Activated naive CD8-positive, alpha-beta T cell treated with anti-CD3 and anti-CD28 coated beads, Interleukin-2, amount 50 U/mL, for 24 hours (primary cell): ENCODE measurements at regions not wholly inside any gene's neighbourhood (a gene's known extent, or its start where the extent isn't known, plus 50 kb on each side); places are given as distances from the start of the nearest gene placed in this dataset.

Source experiments
- ATAC-seq: fragments of 150-1000 bp; cut with Tn5 transposase; one replicate; pipeline ENCODE4 v1.10.0; 2021
- DNase-seq: peaks from one replicate; pipeline ENCODE4 v3.0.0; 2021
- H3K27ac Mint-ChIP-seq: one replicate; pipeline ENCODE4 v1.8.0; 2021; ENCODE audit warnings: mild to moderate bottlenecking, mixed read lengths
- H3K27me3 Mint-ChIP-seq: one replicate; pipeline ENCODE4 v1.8.0; 2021; ENCODE audit warnings: mixed read lengths
- H3K36me3 Mint-ChIP-seq: one replicate; pipeline ENCODE4 v1.8.0; 2021; ENCODE audit warnings: low read depth, mixed read lengths
- H3K4me1 Mint-ChIP-seq: one replicate; pipeline ENCODE4 v1.8.0; 2021; ENCODE audit warnings: mixed read lengths
- H3K4me3 Mint-ChIP-seq: one replicate; pipeline ENCODE4 v1.8.0; 2021; ENCODE audit warnings: mild to moderate bottlenecking, moderate library complexity, mixed read lengths
- H3K9me3 Mint-ChIP-seq: one replicate; pipeline ENCODE4 v1.8.0; 2021; ENCODE audit warnings: mixed read lengths

DNA sequence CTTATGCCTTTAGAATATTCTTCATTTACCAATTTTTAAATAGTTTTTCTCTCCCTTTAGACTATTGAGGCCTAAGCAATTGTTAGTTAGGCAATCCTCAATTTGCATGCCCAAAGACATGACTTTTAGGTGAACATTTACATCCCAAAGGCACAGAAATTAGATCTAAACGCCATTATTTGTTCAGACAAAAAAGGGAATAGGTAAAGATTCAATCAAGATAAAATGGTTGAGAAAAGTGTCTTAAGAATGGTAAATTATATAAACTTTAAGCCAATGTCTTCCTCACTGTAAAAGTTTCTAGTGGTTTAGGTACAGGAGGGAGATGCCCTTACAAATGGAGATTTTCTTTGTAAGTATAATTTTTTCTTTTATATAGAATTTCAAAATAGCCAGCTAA is 50.2 kb upstream of the MME start:
- ATAC-seq = no peak
- Mint-ChIP-seq H3K9me3 (peaks cover 8% of the 10 kb centered on the region), H3K4me1 (no peaks in the 10 kb centered on the region), H3K36me3 (no peaks in the 10 kb centered on the region), H3K27ac (no peak overlapping the region), H3K27me3 (no peaks in the 10 kb centered on the region), H3K4me3 (no peak overlapping the region)
- DNase-seq = no peak

DNA sequence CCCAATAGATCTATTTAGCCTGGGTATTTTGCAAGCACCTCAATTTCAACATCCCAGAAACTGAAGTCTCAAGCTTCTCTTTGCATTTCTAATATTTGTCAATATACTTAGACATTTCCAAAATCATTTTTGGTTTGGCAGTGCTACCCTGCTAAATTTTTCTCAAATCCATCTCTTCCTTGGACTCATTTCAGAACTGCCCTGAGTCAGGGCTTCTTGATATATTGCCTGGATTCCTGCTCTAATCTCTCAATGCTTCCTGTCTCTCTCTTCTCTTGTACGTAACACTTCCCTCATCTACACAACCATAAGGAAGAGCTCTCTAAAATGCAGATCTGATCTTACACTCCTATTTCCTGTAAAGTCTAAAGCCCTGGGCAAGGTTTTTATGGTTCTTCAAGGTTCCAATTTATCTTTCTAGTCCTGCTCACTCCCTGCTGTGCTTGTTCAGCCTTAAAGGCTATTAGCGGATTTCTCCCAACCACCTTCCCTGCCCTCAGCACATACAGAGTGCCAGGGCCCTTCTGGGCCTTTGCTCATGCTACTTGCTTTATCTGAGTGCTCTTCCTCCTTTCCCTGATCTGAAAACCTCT is 53.0 kb upstream of the MME start:
- H3K4me3 Mint-ChIP-seq = no peak overlapping the region
- ATAC-seq (no peak), DNase-seq (no peak)
- no peak overlapping the region for H3K27ac Mint-ChIP-seq
- no peaks in the 10 kb centered on the region for H3K27me3 Mint-ChIP-seq
- no peaks in the 10 kb centered on the region for H3K4me1 Mint-ChIP-seq
- H3K36me3 Mint-ChIP-seq = no peaks in the 10 kb centered on the region
- H3K9me3 Mint-ChIP-seq = peaks cover 11% of the 10 kb centered on the region

- Mint-ChIP-seq H3K4me3 (no peak overlapping the region), H3K9me3 (peaks cover 7% of the 10 kb centered on the region), H3K27me3 (no peaks in the 10 kb centered on the region), H3K4me1 (no peaks in the 10 kb centered on the region), H3K27ac (no peak overlapping the region), H3K36me3 (no peaks in the 10 kb centered on the region)
- ATAC-seq (no peak), DNase-seq (no peak)
Observed at GRCh38 chr3:155024006-155024638, 56.0 kb upstream of the MME start.

DNA sequence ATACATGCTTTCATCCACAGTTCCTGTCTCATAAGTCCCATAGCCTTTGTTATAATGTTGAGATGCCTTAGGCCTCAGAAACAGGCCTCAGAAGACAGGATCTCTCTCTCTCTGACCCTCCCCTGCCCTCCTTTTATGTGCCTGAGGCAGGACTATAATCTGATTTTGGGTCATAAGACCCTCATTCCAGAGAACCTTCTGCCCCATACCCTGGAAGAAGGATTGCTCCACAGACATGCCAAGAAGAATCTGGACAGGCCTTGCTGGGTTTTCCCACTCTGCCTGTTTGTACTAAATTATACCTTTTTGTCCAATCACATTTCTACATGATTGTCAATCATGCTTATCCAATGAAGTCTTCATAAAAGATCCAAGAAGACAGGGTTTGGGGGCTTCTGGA is 57.2 kb upstream of the MME start:
- no peaks in the 10 kb centered on the region for H3K4me1 Mint-ChIP-seq

DNA sequence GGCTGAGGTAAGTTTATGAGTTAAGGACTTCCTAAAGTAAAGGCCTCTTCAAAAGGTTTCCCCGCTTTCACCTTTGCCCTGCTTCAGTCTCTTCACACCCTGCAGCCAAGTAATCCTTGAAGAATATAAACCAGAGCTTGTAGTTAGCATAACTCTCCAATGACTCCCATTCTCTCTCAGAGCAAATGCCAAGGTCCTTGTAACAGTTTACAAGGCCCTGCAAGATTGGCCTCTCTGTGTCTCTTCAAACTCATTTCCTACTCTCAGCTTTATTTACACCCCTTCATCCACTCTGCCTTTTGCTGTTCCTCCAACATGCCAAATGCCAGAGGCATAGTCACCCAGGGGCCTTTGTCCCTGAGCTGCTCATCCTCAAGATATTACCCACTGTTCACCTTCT is 60.5 kb upstream of the MME start:
- Mint-ChIP-seq H3K27me3 (no peaks in the 10 kb centered on the region), H3K27ac (no peak overlapping the region), H3K36me3 (no peaks in the 10 kb centered on the region), H3K9me3 (peaks cover 1% of the 10 kb centered on the region), H3K4me1 (no peaks in the 10 kb centered on the region), H3K4me3 (no peak overlapping the region)
- DNase-seq (no peak), ATAC-seq (no peak)

More for the DNA sequence above, 57.2 kb upstream of the MME start:
- H3K36me3 Mint-ChIP-seq = no peaks in the 10 kb centered on the region
- ATAC-seq (no peak), DNase-seq (no peak)
- no peak overlapping the region for H3K27ac Mint-ChIP-seq
- peaks cover 3% of the 10 kb centered on the region for H3K9me3 Mint-ChIP-seq
- H3K27me3 Mint-ChIP-seq = no peaks in the 10 kb centered on the region
- H3K4me3 Mint-ChIP-seq = no peak overlapping the region

- no peak for ATAC-seq
- peaks cover under 1% of the 10 kb centered on the region for H3K9me3 Mint-ChIP-seq
- H3K4me1 Mint-ChIP-seq = no peaks in the 10 kb centered on the region
- H3K36me3 Mint-ChIP-seq = no peaks in the 10 kb centered on the region
- DNase-seq = no peak
- no peak overlapping the region for H3K4me3 Mint-ChIP-seq
- H3K27ac Mint-ChIP-seq = no peak overlapping the region
- no peaks in the 10 kb centered on the region for H3K27me3 Mint-ChIP-seq
Observed at GRCh38 chr3:155018621-155019330, 61.3 kb upstream of the MME start.

DNA sequence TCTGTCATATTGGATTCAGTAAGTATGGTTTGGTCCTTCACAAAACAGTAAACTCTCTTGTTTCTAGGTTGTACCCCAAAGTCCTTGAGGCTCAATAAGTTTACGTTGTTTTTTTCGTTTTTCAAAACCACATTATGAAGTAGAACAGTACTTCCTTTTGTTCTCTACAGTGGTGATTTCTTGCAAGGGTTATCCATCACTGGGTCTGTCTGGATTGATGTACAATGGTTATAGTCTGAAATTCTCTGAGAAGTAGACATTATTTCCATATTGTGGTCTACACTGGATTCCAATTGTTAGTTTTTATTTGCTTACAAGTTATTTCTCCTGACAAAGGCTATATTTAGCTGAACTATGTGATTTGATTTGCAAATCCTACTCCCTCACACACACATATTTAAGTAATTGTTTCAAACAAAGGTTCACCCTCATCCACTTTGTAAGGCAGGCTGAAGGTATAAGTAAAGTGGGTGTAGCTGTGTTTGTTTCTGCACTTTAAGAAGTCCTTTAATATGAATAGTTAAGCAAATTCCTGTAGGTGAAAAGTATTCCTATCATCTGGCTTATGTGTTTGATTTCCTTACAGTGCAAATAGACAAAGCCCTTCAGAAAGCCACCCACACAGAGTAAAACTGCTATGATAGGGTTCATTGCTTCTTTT is 64.2 kb upstream of the MME start:
- peaks cover 7% of the 10 kb centered on the region for H3K9me3 Mint-ChIP-seq
- ATAC-seq = no peak

DNA sequence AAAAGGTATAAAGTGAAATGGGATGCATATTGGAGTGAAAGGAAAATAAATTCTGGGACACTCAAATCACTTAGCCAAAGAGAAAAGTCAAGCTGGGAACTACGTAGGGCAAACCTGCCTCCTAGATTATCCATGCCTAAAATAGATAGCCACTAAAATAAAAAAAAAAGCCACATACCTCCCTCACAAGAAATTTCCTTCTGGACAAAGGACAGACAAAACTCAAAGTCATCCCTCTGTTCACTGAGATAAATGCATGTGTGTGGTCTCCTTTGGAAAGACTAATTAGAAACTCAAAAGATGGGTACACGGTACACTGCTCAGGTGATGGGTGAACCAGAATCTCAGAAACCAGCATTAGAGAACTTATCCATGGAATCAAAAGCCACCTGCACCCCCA is 65.2 kb upstream of the MME start:
- DNase-seq (no peak), ATAC-seq (no peak)
- Mint-ChIP-seq H3K4me1 (no peaks in the 10 kb centered on the region), H3K4me3 (no peak overlapping the region), H3K9me3 (peaks cover 12% of the 10 kb centered on the region), H3K36me3 (no peaks in the 10 kb centered on the region), H3K27ac (no peak overlapping the region), H3K27me3 (no peaks in the 10 kb centered on the region)

More for the DNA sequence above, 64.2 kb upstream of the MME start:
- Mint-ChIP-seq H3K36me3 (no peaks in the 10 kb centered on the region), H3K27ac (no peak overlapping the region), H3K4me1 (no peaks in the 10 kb centered on the region), H3K27me3 (no peaks in the 10 kb centered on the region), H3K4me3 (no peak overlapping the region)
- DNase-seq = no peak

DNA sequence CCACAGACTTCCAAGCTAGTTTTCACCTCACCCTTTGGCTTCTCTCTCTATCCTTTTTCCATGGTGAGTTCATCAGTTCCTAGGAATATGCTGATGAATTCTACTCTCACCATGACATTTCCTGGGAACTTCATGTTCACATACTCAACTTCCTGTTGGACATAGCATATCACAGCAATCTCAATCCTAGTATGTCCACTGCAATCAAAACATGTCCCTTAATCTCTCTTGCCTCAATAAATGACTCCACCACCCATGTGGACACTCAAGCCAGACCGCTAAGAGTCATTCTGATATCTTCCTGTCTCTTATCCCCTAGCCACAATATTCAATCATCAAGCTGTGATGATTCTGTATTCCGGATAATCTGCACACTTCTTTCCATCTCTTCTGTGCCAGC is 66.7 kb upstream of the MME start:
- H3K27me3 Mint-ChIP-seq = no peaks in the 10 kb centered on the region
- ATAC-seq (no peak), DNase-seq (no peak)
- H3K36me3 Mint-ChIP-seq = no peaks in the 10 kb centered on the region
- peaks cover 12% of the 10 kb centered on the region for H3K9me3 Mint-ChIP-seq
- H3K4me3 Mint-ChIP-seq = no peak overlapping the region
- H3K27ac Mint-ChIP-seq = no peak overlapping the region
- H3K4me1 Mint-ChIP-seq = no peaks in the 10 kb centered on the region

- no peak overlapping the region for H3K4me3 Mint-ChIP-seq
- no peaks in the 10 kb centered on the region for H3K27me3 Mint-ChIP-seq
- no peak overlapping the region for H3K27ac Mint-ChIP-seq
- DNase-seq (no peak), ATAC-seq (no peak)
- H3K9me3 Mint-ChIP-seq = peaks cover 12% of the 10 kb centered on the region
- H3K36me3 Mint-ChIP-seq = no peaks in the 10 kb centered on the region
- no peaks in the 10 kb centered on the region for H3K4me1 Mint-ChIP-seq
Observed at GRCh38 chr3:155012584-155012983, 67.5 kb upstream of the MME start.

DNA sequence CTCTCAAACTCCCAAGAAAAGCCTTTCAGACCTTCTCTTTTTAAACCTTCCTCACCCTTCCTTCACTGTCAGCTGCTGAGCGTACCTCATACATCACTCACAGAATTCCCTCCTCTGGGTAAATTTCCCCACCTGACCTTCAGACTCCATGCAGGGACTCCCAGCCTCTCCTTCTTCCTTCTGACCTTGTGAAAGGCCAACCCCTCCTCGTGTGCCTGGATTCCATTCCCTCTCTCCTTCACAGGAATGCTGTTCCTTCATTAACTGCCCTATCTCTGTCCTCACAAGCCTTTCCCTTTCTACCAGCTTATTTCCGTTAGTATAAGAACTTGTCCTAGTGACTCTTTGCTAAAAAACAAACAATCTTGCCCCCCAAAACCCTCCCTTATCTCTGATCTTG is 69.7 kb upstream of the MME start:
- Mint-ChIP-seq H3K9me3 (peaks cover 16% of the 10 kb centered on the region), H3K4me3 (no peak overlapping the region), H3K36me3 (no peaks in the 10 kb centered on the region), H3K4me1 (no peaks in the 10 kb centered on the region), H3K27ac (no peak overlapping the region), H3K27me3 (no peaks in the 10 kb centered on the region)
- ATAC-seq (no peak), DNase-seq (no peak)

DNA sequence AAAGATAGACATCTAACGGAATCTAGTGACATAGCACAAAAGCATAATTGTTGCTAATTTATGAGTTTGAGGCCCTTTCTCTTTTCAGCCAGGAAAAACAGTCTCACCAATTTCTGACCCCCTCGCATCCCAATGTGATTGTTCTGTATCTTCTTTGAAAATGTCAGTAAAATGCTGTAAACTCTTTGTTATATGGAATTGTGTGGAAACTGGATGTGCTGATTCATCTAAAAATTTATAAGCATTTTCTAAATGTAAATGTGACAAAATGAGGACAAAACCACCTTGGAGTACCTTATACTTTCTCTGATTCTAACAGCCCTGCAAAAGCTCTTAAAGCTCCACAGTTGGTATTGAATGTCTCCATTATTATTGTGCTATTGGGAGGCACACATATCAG is 70.9 kb upstream of the MME start:
- H3K27me3 Mint-ChIP-seq = no peaks in the 10 kb centered on the region
- DNase-seq (no peak), ATAC-seq (no peak)
- no peaks in the 10 kb centered on the region for H3K36me3 Mint-ChIP-seq
- peaks cover 16% of the 10 kb centered on the region for H3K9me3 Mint-ChIP-seq
- H3K4me3 Mint-ChIP-seq = no peak overlapping the region
- H3K27ac Mint-ChIP-seq = no peak overlapping the region
- no peaks in the 10 kb centered on the region for H3K4me1 Mint-ChIP-seq

GRCh38 chr3:155007729-155008128 is 72.4 kb upstream of the MME start:
- ATAC-seq (no peak), DNase-seq (no peak)
- Mint-ChIP-seq H3K9me3 (peaks cover 10% of the 10 kb centered on the region), H3K36me3 (no peaks in the 10 kb centered on the region), H3K27ac (no peak overlapping the region), H3K4me1 (no peaks in the 10 kb centered on the region), H3K27me3 (no peaks in the 10 kb centered on the region), H3K4me3 (no peak overlapping the region)

GRCh38 chr3:155001289-155002010 is 78.7 kb upstream of the MME start:
- Mint-ChIP-seq H3K4me3 (no peak overlapping the region), H3K9me3 (peaks cover 4% of the 10 kb centered on the region), H3K4me1 (no peaks in the 10 kb centered on the region), H3K36me3 (peaks cover 1% of the 10 kb centered on the region), H3K27ac (no peak overlapping the region), H3K27me3 (no peaks in the 10 kb centered on the region)
- no peak for ATAC-seq
- no peak for DNase-seq
